ENCODE measurements at regions not wholly inside any gene's neighbourhood (a gene's known extent, or its start where the extent isn't known, plus 50 kb on each side); places are given as distances from the start of the nearest gene placed in this dataset.
A peak's percentile ranks its signal among the peaks of the same experiment; 100 is the strongest.
"Not testable (repeated sequence)": the region's sequence is repeated elsewhere in the genome, so short reads cannot be mapped to it uniquely, and the experiment has no call there.

DNA sequence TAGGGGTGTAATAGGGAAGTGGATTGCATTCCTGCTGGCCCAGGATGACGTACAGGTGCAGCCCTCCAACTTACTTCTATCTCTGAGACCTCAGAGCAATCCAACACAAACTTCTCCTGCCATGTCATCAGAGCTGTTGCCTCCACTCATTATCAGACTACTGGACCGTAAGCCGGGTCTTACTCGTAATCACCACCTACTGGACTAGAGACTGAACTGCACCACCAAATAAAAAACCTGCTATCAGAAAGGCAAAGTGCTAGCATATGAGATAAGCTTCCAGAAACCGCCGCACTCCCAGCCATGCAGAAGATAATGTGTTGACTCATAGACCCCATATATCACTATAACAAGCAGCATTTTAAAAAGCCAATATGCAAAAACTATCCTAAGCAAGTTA is 102.0 kb downstream of the SLITRK1 start:
- no peak for DNase-seq (ENCODE audit: low read depth, low spot score)
- TF ChIP-seq, protein P1, sequence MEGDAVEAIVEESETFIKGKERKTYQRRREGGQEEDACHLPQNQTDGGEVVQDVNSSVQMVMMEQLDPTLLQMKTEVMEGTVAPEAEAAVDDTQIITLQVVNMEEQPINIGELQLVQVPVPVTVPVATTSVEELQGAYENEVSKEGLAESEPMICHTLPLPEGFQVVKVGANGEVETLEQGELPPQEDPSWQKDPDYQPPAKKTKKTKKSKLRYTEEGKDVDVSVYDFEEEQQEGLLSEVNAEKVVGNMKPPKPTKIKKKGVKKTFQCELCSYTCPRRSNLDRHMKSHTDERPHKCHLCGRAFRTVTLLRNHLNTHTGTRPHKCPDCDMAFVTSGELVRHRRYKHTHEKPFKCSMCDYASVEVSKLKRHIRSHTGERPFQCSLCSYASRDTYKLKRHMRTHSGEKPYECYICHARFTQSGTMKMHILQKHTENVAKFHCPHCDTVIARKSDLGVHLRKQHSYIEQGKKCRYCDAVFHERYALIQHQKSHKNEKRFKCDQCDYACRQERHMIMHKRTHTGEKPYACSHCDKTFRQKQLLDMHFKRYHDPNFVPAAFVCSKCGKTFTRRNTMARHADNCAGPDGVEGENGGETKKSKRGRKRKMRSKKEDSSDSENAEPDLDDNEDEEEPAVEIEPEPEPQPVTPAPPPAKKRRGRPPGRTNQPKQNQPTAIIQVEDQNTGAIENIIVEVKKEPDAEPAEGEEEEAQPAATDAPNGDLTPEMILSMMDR (IDR thresholded peaks at IDR 0.05; ENCODE audit: insufficient read depth, low read length, missing control alignments) = peak; percentile 30
- CTCF ChIA-PET = interaction anchor here (0.6 to 1.0 kb wide), 3 partner anchors 14 to 867 kb away, joined by 3 to 4 read pairs (median 3); no protein-coding TSS in a partner anchor
- POLR2A ChIA-PET = no interaction called here
- no peak overlapping the region for H3K4me3 ChIP-seq (ENCODE audit: low read depth, low read length)

DNA sequence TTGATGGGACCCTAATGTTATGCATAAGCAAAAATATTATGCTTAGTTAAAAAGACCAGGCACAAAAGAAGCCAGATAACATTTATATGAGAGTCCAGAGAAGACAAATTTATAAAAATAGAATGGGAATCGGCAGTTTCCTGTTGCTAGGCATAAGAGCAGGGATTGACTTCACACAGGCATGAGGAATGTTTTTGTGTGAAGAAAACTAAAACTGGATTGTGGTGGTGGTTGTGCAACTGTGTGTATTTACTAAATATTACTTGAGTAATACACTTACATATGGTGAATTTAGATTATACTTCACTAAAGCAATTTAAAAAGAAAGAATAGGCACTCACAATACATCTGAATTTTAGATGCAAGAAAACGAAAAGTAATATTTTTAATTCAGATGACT is 108.3 kb downstream of the SLITRK1 start:
- TF ChIP-seq, protein P1 (IDR thresholded peaks at IDR 0.05; ENCODE audit: insufficient read depth, low read length, missing control alignments) = no peak
- no peak for DNase-seq (ENCODE audit: low read depth, low spot score)
- ChIA-PET CTCF (no interaction called here), POLR2A (no interaction called here)
- no peak overlapping the region for H3K4me3 ChIP-seq (ENCODE audit: low read depth, low read length)

DNA sequence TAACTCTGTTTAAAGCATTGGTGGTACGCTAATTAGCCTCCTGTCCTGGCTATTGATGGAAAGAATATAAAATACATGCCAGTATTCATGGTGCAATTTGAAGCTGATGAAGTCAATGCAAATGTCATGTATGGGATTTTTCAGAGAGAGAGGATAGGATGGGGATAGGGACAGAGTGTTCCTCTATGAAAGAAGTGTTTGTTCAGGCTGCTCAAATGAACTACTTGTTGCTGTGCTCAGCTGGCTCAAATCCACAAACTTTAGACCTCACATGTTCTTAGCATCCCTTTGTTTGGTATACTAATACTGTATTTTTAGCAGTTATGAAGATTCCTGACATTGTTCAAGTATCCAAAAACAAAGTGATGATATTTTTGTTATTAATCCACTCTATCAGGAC is 116.5 kb downstream of the SLITRK1 start:
- TF ChIP-seq, protein P1 (IDR thresholded peaks at IDR 0.05; ENCODE audit: insufficient read depth, low read length, missing control alignments) = no peak
- no peak overlapping the region for H3K4me3 ChIP-seq (ENCODE audit: low read depth, low read length)
- ChIA-PET CTCF (interaction anchor here (1.2 kb wide), 2 partner anchors 12 to 14 kb away, joined by 3 read pairs; no protein-coding TSS in a partner anchor), POLR2A (no interaction called here)
- no peak for DNase-seq (ENCODE audit: low read depth, low spot score)

DNA sequence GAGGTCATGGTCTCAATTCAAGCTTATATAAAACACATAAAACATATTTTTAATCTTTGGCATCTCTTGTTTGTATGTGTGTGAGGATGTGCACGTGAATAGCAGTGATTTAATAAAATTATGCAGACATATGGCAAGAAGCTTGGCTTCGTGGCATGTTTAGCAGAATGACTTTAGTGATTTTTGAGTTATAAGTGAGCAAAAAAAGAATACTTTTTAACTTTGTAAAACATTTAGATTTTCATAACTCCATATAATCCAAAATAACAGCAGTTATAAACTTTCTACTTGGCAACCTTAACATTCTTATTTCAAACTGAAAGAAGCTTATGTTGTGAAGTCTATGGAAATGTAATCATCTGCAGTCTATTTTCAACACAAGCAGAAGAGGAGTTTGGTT is 120.6 kb downstream of the SLITRK1 start:
- H3K4me3 ChIP-seq (ENCODE audit: low read depth, low read length) = no peak overlapping the region
- TF ChIP-seq, protein P1 (IDR thresholded peaks at IDR 0.05; ENCODE audit: insufficient read depth, low read length, missing control alignments) = no peak
- DNase-seq (ENCODE audit: low read depth, low spot score) = no peak
- ChIA-PET POLR2A (no interaction called here), CTCF (no interaction called here)

DNA sequence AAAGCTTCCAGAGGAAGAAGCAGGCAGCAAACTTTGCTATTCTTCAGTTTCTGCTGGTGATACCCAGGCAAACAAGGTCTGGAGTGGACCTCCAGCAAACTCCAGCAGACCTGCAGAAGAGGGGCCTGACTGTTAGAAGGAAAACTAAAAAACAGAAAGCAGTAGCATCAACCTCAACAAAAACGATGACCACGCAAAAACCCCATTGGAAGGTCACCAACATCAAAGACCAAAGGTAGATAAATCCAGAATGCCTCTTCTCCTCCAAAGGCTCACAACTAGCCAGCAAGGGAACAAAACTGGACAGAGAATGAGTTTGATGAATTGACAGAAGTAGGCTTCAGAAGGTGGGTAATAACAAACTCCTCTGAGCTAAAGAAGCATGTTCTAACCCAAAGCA is 127.1 kb downstream of the SLITRK1 start:
- H3K4me3 ChIP-seq (ENCODE audit: low read depth, low read length); DNase-seq (ENCODE audit: low read depth, low spot score); CTCF ChIA-PET; POLR2A ChIA-PET: not testable (repeated sequence)

DNA sequence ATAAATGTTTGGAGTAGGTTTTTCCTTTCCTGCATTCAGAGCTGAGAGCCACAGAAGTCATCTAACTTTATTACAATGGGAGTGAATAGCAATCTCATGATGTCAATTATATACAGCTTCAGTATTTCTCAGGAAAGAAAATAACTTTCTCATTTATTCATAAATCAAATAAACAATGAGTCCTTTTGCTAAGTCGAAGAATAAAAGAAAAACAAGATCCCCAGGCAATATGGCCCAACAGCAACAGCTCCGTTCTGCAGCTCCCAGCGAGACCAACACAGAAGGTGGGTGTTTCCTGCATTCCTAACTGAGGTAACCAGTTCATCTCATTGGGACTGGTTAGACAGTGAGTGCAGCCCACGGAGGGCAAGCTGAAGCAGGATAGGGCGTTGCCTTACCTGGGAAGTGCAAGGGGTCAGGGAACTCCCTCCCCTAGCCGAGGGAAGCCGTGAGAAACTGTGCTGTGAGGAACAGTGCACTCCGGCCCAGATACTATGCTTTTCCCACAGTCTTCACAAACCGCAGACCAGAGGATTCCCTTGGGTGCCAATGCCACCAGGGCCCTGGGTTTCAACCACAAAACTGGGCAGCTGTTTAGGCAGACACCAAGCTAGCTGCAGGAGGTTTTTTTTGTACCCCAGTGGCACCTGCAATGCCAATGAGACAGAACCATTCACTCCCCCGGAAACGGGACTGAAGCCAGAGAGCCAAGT is 128.2 kb downstream of the SLITRK1 start:
- ChIA-PET CTCF (no interaction called here), POLR2A (no interaction called here)
- no peak for DNase-seq (ENCODE audit: low read depth, low spot score)
- TF ChIP-seq, protein P1 (IDR thresholded peaks at IDR 0.05; ENCODE audit: insufficient read depth, low read length, missing control alignments) = no peak
- H3K4me3 ChIP-seq (ENCODE audit: low read depth, low read length) = no peak overlapping the region

DNA sequence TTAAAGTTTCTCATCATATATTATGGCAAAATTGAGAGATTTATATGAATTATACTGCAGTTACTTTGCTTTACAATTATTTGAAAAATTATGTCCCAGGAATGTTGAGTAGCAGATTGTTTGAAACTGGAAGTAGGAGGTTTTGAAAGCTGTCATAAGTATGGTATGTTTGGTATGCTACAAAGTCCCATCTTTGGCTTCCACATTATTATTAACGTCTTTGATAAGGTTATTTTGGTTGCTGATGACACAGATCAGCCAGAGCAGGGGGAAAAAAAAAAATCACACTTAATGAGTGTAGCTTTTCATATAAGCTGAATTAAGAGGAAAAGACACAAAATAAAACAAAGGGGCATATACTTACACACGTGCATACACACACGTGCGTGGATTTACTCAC is 130.1 kb downstream of the SLITRK1 start:
- POLR2A ChIA-PET = no interaction called here
- TF ChIP-seq, protein P1 (IDR thresholded peaks at IDR 0.05; ENCODE audit: insufficient read depth, low read length, missing control alignments) = no peak
- peak; percentile 7 for DNase-seq (ENCODE audit: low read depth, low spot score)
- H3K4me3 ChIP-seq (ENCODE audit: low read depth, low read length) = no peak overlapping the region
- CTCF ChIA-PET = no interaction called here
